ENCODE measurements at regions not wholly inside any gene's neighbourhood (a gene's known extent, or its start where the extent isn't known, plus 50 kb on each side); places are given as distances from the start of the nearest gene placed in this dataset.

DNA sequence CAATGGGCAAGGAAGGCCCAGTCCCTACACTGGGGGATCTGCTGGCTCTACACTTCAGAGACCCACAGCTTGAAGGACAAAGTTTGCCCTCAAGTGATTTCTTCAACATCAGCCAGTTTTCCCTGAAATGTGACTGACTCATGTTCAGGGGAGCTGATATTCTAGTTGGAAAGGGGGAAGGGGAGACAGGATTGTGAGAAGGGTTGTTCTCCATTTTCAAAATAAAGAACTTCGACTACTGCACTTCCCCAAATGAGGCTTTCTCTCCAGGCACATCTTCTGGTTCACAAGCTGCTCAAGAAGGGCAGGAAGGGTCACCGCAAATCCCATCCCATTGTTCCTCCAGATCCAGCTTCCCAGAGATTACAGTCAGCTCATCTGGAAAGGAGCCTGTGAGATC, 117.6 kb downstream of the BCL2L11 start:
- no peak for DNase-seq (ENCODE audit: low read depth in 1 of 2, low spot score in 2 of 2)
- H3K27me3 ChIP-seq (replicated peaks in 1 of 4; ENCODE audit: control insufficient read depth in 3 of 4, extremely low read depth in 1 of 4, insufficient read depth in 3 of 4, low read length in 3 of 4) = no peaks in the 10 kb centered on the region; a peak in 1 of 7 replicates
- no peak overlapping the region for H2BK5ac ChIP-seq (ENCODE audit: low read depth, low read length)
- H3K4me2 ChIP-seq (ENCODE audit: insufficient read depth in 1 of 2, low read depth in 2 of 2, low read length in 2 of 2) = no peak overlapping the region
- no peak overlapping the region for H3K9ac ChIP-seq (replicated peaks in 1 of 4; ENCODE audit: extremely low read depth in 1 of 4, low read depth in 3 of 4, low read length in 3 of 4)
- no peak overlapping the region for H2AK5ac ChIP-seq (ENCODE audit: low read depth, low read length)
- no peak overlapping the region for H3K18ac ChIP-seq (ENCODE audit: extremely low read depth, low read length)
- 89% methylated on average over 2 of the region's 2 CpGs; no CpG with 5 or more reads in 1 of the 2 experiments for WGBS, 2 experiments (ENCODE audit: extremely low coverage in 1 of 2, insufficient coverage in 1 of 2, insufficient read length in 1 of 2, insufficient replicate concordance in 2 of 2, low coverage in 1 of 2, low lambda C conversion rate in 2 of 2, missing lambda C conversion rate in 1 of 2)
- H4K8ac ChIP-seq (ENCODE audit: extremely low read depth, insufficient read depth, low read length) = no peak overlapping the region
- H4K20me1 ChIP-seq (replicated peaks in 1 of 2; ENCODE audit: control insufficient read depth in 1 of 2, insufficient read depth in 2 of 2, low read length in 2 of 2) = no peaks in the 10 kb centered on the region
- H2BK20ac ChIP-seq (ENCODE audit: low read length) = no peak overlapping the region
- no peak for FAIRE-seq
- no peak overlapping the region for H4K91ac ChIP-seq (replicated peaks; ENCODE audit: insufficient read length, low read length)
- H3K36me3 ChIP-seq (ENCODE audit: control insufficient read depth in 2 of 4, insufficient read depth in 4 of 4, low read length in 3 of 4) = no peaks in the 10 kb centered on the region
- H3K4ac ChIP-seq (replicated peaks; ENCODE audit: insufficient read length, low read depth, low read length) = no peak overlapping the region
- H3K9me3 ChIP-seq (ENCODE audit: insufficient read depth in 2 of 2, low read depth in 1 of 2, low read length in 1 of 2) = peaks cover 0 to 3% of the 10 kb centered on the region in 2 experiments; a peak in 1 of 4 replicates
- H3K27ac ChIP-seq (ENCODE audit: low read depth, low read length) = no peak overlapping the region
- H3K4me1 ChIP-seq (replicated peaks in 1 of 4; ENCODE audit: control insufficient read depth in 3 of 4, insufficient read depth in 4 of 4, low read length in 3 of 4) = no peaks in the 10 kb centered on the region
- no peaks in the 10 kb centered on the region for H3K79me2 ChIP-seq (ENCODE audit: control insufficient read depth in 1 of 2, insufficient read depth in 2 of 2, low read length in 2 of 2)
- TF ChIP-seq YY1 (IDR thresholded peaks at IDR 0.05; ENCODE audit: low read depth, low read length) (no peak), NRF1 (IDR thresholded peaks at IDR 0.05; ENCODE audit: low read depth, low read length) (no peak), RXRA (IDR thresholded peaks at IDR 0.05; ENCODE audit: insufficient read depth, low read depth, low read length) (no peak), BRCA1 (IDR thresholded peaks at IDR 0.05; ENCODE audit: low read depth, low read length) (no peak), RBBP5 (IDR thresholded peaks at IDR 0.05; ENCODE audit: borderline replicate concordance, low read depth, low read length) (no peak), SP2 (IDR thresholded peaks at IDR 0.05; ENCODE audit: low read length) (no peak), BACH1 (IDR thresholded peaks at IDR 0.05; ENCODE audit: low read length) (no peak), CHD1 (IDR thresholded peaks at IDR 0.05; ENCODE audit: low read depth, low read length) (no peak), SAP30 (IDR thresholded peaks at IDR 0.05; ENCODE audit: insufficient read depth, insufficient replicate concordance, low read length) (no peak), BCL11A (IDR thresholded peaks at IDR 0.05; ENCODE audit: low read depth in 2 of 2, low read length in 2 of 2) (no peak)
- TF ChIP-seq, protein P1, sequence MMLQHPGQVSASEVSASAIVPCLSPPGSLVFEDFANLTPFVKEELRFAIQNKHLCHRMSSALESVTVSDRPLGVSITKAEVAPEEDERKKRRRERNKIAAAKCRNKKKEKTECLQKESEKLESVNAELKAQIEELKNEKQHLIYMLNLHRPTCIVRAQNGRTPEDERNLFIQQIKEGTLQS (IDR thresholded peaks at IDR 0.05; ENCODE audit: insufficient read depth, low read depth, low read length) = no peak
- H2BK12ac ChIP-seq (ENCODE audit: low read depth, low read length) = no peak overlapping the region
- H3K4me3 ChIP-seq (ENCODE audit: extremely low read depth in 1 of 4, insufficient read depth in 2 of 4, low read depth in 3 of 4, low read length in 4 of 4) = no peak overlapping the region
- H4K5ac ChIP-seq (ENCODE audit: insufficient read length, low read depth, low read length) = no peak overlapping the region
- H2BK15ac ChIP-seq (ENCODE audit: low read length) = no peak overlapping the region
- no peak overlapping the region for H3K14ac ChIP-seq (ENCODE audit: insufficient read length)
- H2BK120ac ChIP-seq (replicated peaks; ENCODE audit: low read depth, low read length) = no peak overlapping the region
- H3K23me2 ChIP-seq (ENCODE audit: low read depth, low read length) = no peaks in the 10 kb centered on the region
- POLR2A ChIA-PET (ENCODE audit: partially characterized antibody) = no interaction called here
- no peak overlapping the region for H3K56ac ChIP-seq (replicated peaks; ENCODE audit: insufficient read length, low read depth, low read length)
- H2AFZ ChIP-seq (ENCODE audit: low read length) = no peak overlapping the region
- H3K79me1 ChIP-seq (ENCODE audit: low read depth, low read length) = no peaks in the 10 kb centered on the region
- no peak overlapping the region for H3K23ac ChIP-seq (ENCODE audit: insufficient read length)
- CTCF ChIA-PET (ENCODE audit: partially characterized antibody) = no interaction called here

Data from H1 (cell line).